ENCODE measurements at regions not wholly inside any gene's neighbourhood (a gene's known extent, or its start where the extent isn't known, plus 50 kb on each side); places are given as distances from the start of the nearest gene placed in this dataset.

- TF ChIP-seq, protein P1, sequence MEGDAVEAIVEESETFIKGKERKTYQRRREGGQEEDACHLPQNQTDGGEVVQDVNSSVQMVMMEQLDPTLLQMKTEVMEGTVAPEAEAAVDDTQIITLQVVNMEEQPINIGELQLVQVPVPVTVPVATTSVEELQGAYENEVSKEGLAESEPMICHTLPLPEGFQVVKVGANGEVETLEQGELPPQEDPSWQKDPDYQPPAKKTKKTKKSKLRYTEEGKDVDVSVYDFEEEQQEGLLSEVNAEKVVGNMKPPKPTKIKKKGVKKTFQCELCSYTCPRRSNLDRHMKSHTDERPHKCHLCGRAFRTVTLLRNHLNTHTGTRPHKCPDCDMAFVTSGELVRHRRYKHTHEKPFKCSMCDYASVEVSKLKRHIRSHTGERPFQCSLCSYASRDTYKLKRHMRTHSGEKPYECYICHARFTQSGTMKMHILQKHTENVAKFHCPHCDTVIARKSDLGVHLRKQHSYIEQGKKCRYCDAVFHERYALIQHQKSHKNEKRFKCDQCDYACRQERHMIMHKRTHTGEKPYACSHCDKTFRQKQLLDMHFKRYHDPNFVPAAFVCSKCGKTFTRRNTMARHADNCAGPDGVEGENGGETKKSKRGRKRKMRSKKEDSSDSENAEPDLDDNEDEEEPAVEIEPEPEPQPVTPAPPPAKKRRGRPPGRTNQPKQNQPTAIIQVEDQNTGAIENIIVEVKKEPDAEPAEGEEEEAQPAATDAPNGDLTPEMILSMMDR (conservative IDR thresholded peaks at IDR 0.05; ENCODE audit: low read depth, low read length) = no peak
- TF ChIP-seq EZH2 (IDR thresholded peaks at IDR 0.05; ENCODE audit: borderline replicate concordance, low read depth, low read length, poor library complexity, severe bottlenecking) = no peak
Observed at GRCh38 chr10:117763528-117763927, 221.0 kb downstream of the EMX2 start.

All from A673 (cell line).